NCI-H748 (cell line): ENCODE measurements at regions not wholly inside any gene's neighbourhood (a gene's known extent, or its start where the extent isn't known, plus 50 kb on each side); places are given as distances from the start of the nearest gene placed in this dataset.

Experiments
- DNase-seq: peaks from one replicate; lab custom pipeline; 2025; ENCODE audit not compliant: unreplicated experiment; lab: John Stamatoyannopoulos, UW

- peak; percentile 1 for DNase-seq
These were observed 237.5 kb upstream of the CTSO start for GRCh38 chr4:156191044-156191781.

GRCh38 chr4:156190615-156191014, 236.9 kb upstream of the CTSO start:
- no peak for DNase-seq

GRCh38 chr4:156188596-156188995, 234.9 kb upstream of the CTSO start:
- DNase-seq, result no peak

GRCh38 chr4:156186111-156186510, 232.4 kb upstream of the CTSO start:
- no peak for DNase-seq

GRCh38 chr4:156185514-156186055, 231.9 kb upstream of the CTSO start:
- no peak for DNase-seq

- DNase-seq, result peak; percentile 74
These were observed 228.6 kb upstream of the CTSO start for GRCh38 chr4:156182269-156182668.

GRCh38 chr4:156177941-156178340, 224.3 kb upstream of the CTSO start:
- no peak for DNase-seq

GRCh38 chr4:156176896-156177295, 223.2 kb upstream of the CTSO start:
- DNase-seq, result no peak

- DNase-seq, result no peak
These were observed 220.3 kb upstream of the CTSO start for GRCh38 chr4:156173937-156174336.

- DNase-seq, result no peak
These were observed 219.8 kb upstream of the CTSO start for GRCh38 chr4:156173486-156173885.

- peak; percentile 50 for DNase-seq
These were observed 216.2 kb upstream of the CTSO start for GRCh38 chr4:156169861-156170260.

GRCh38 chr4:156169011-156169410, 215.3 kb upstream of the CTSO start:
- DNase-seq, result peak; percentile 86

GRCh38 chr4:156168288-156168687, 214.6 kb upstream of the CTSO start:
- DNase-seq, result no peak

- no peak for DNase-seq
These were observed 205.1 kb upstream of the CTSO start for GRCh38 chr4:156158747-156159146.

GRCh38 chr4:156154978-156155377, 201.3 kb upstream of the CTSO start:
- DNase-seq, result no peak

GRCh38 chr4:156146571-156146970, 192.9 kb upstream of the CTSO start:
- peak; percentile 26 for DNase-seq

- DNase-seq, result no peak
These were observed 191.3 kb upstream of the CTSO start for GRCh38 chr4:156144961-156145360.

- DNase-seq, result no peak
These were observed 185.2 kb upstream of the CTSO start for GRCh38 chr4:156138781-156139280.

- peak; percentile 95 for DNase-seq
These were observed 184.2 kb upstream of the CTSO start for GRCh38 chr4:156137679-156138473.

- DNase-seq, result no peak
These were observed 178.5 kb upstream of the CTSO start for GRCh38 chr4:156132196-156132595.

- no peak for DNase-seq
These were observed 174.9 kb upstream of the CTSO start for GRCh38 chr4:156128616-156129015.
